Skin of body (tissue), 1 donor: ENCODE measurements at regions not wholly inside any gene's neighbourhood (a gene's known extent, or its start where the extent isn't known, plus 50 kb on each side); places are given as distances from the start of the nearest gene placed in this dataset.

Experiments
- DNase-seq: peaks from one replicate; lab custom pipeline; 2025; lab: John Stamatoyannopoulos, UW

DNA sequence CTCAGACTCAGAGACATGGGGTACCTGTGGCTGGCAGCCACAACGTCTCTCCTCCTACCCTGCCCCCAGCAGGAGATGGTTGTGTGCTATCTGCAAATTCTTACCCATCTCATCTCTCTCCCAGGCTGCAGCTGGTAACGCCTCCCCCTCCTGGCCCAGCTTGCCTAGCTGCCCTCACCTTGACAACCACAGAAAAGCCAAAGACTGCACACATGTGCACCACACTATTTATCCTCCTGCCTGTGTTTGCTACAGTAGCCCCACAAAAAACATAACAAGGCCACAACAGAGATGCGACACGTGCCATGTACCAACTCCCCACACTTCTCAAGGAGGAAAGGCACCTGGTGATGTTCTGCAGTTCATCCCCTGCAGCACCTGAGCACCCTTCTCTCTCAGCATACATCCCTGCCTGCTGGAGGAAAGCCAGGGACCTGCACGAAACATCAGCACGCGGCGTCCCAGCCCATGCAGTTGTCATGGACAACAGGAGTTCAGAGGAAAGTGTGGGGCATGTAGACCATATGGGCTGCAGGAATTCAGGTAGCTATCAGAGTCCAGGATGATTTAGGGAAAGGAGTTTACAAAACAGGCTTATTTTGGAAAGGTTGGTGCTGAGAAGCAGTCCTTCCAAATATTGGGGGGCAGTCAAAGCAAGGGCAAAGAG is 168.7 kb downstream of the C5orf15 start:
- no peak for DNase-seq

- DNase-seq: no peak
These were observed 171.3 kb downstream of the C5orf15 start for GRCh38 chr5:133797167-133797566.

DNA sequence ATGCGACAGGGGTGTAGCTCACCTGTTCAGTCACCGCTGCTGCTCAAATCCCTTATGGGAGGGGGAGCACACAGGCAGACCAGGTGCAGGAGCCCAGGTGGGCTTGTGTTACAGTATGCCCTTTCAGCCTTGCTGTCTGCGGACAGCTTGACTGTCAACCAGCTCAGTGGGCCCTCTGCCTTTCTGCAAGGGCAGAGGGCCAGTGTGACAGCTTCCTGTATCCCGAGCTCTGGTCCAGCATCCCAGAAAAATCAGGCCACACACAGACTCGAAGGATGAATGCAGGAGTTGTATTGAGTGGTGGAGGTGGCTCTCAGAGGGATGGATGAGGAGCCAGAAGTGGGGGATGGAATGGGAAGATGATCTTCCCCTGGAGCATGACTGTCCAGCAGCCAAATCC is 172.2 kb downstream of the C5orf15 start:
- DNase-seq: no peak

DNA sequence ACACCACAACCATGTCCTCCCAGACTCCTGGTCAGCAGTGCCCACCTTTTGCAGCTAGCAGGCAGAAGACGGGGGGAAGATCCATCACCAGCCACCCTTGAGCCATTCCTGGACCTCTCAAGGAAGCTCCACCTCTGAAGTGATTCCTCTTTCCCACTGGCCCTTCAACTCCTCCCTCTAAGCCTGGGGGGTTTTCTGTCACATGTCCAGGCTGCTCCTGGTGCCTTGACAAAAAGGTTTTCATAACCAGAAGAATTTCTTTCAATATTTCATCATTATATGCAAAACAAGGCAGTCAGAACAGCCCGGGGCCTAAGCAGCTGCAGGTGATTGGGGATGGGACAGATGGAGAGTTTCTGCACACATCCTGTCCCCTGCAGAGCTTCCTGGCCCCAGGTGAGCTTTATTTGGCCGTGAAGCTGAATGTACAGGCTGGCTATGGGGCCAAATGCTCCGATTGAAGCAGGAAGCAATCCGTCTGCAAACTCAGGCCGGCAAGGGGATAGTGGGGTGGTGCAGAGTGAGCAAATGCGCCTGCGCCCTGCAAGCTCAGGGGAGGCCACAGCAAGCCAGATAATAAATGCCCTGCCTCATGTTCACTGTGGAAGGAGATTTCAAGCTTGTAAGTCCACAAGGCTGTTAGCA is 173.5 kb downstream of the C5orf15 start:
- DNase-seq: no peak

- no peak for DNase-seq
These were observed 174.5 kb downstream of the C5orf15 start for GRCh38 chr5:133793756-133794465.

DNA sequence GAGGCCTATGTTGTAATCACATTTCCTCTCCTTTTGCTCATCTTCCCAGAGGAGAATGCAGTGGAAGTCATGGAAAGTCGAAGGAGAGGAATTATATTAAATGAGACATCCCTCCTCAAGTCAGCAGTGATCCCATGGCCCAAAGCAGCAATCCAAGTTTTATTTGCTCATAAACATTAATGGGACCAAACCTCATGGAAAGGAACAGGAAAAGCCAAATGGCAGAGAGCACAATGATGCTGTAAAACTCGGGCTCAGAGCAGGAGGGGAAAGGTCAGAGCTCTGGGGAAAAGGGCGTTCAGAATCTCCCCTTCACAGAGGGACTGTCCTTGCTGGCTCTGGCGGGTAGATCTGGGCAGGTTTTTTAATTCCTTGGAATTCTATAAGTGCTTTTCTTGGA is 175.8 kb downstream of the C5orf15 start:
- no peak for DNase-seq

GRCh38 chr5:133792024-133792423 is 176.4 kb downstream of the C5orf15 start:
- no peak for DNase-seq

DNA sequence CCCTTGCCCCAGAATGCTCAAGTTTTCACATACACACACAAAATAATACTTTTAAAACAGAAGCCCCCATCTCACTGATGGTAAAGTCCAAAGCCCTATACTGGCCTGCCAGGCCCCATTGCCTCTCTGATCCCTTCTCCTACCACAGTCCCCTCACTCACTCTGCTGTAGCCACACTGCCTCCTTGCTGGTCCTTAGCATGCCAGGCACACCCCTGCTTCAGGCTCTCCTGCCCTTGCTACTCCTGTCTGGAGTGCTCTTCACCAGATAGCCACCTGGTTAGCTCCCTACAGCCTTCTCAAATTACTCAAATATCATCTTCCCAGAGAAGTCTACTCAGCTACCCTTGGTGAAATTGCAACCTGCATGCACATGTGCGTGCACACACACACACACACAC is 177.5 kb downstream of the C5orf15 start:
- DNase-seq: no peak

DNA sequence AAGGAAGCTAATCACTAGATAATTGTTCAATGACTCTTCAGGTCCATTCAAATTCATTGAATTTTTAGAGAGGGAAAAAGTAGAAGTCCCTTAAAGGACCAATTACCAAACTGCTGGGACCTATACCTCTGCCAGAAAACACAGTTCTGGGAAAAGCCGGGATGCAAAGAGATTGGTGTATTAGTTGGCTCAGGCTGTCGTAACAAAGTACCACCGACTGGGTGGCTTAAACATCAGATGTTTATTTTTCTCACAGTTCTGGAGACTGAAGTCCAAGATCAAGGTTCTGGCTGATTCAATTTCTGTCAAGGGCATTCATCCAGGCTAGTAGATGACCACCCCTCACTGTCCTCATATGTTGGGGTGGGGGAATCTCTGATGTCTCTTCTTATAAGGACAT is 177.1 kb upstream of the FSTL4 start:
- no peak for DNase-seq

- no peak for DNase-seq
These were observed 175.8 kb upstream of the FSTL4 start for GRCh38 chr5:133788121-133788520.

DNA sequence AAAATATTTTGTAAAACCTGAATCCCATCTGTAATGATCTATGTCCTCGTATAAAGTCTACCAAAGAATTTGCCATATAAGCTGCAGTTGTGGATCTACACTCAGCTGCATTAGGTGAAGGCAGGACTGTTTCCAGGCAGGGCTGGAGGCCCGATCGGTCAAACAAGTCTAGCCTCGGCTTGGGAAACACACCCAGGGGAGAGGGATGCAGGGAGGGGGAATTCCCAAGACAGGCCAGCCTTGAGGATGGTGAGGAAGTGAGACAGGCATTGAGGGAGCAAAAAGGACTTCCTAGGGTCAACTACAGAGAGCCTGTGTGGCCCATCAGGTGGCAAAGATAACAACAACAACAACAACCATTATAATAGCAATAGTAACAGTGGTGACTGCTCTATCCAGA is 174.1 kb upstream of the FSTL4 start:
- DNase-seq: no peak

GRCh38 chr5:133785182-133785581 is 172.8 kb upstream of the FSTL4 start:
- DNase-seq: no peak

GRCh38 chr5:133783481-133783880 is 171.1 kb upstream of the FSTL4 start:
- DNase-seq: no peak

GRCh38 chr5:133782736-133783135 is 170.4 kb upstream of the FSTL4 start:
- DNase-seq: no peak

DNA sequence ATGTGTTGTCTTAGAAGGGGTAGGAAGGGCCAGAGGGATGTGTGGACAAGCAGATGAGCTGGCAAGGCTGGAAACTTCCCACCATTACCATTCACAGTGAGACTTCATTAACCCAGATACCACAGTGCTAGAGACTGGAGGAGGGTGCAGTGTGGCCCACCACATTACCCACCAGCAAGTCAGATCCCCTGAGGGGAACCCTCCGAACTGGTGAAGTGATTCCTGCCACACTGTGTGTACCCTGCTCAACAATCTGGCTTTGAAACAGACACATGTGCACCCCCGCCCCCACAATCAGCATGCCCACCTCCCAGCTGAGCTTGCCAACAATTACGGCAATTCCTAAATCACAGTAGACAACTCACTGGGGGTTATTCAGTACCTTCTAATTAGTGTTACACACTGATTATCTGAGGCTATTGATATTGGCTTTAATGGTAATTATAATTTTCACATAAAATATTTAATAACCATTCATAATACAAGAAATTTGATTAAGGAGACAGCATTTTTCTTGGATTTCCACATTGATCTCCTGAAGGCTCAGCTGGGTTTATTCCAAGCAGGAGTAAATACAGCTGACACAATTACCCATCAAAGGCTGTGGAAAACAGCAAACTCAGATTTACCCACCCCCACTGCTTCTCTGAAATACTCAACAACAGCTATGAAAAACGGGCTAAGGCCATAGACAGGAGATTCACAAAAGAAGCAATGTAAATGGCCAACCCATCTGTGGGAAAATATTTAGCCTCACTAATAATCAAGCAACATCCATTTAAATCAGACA is 169.3 kb upstream of the FSTL4 start:
- DNase-seq: no peak

DNA sequence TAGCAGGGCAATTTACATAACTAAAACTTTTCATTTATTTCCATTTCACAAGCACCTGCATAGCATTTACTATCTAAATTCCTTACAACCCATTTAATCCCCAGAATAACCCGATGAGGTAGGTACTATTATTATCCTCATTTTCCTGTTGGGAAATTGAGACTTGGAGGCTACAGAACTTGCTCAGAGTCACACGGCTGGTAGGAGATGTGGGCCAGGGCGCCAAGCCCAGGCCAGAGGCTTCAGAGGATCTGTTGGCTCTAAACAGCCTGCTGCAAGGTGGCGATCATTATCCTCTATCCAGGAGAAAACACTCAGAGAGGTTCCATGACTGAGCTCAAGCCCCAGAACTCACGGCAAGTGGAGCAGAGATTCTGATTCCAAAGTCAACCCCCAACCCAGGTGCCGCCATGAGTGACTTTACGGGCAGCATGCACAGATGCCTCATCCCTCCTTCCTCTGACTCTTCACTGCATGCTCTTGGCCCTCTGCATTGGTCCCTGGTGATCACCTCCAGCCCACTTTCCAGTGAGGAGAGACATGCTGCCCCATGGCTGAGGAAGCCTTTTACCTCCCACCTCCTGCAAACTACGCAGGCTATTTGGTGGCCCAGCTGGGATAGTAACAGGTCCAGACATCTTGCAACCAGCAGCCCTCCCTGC is 168.4 kb upstream of the FSTL4 start:
- DNase-seq: no peak

- DNase-seq: no peak
These were observed 167.6 kb upstream of the FSTL4 start for GRCh38 chr5:133779828-133780475.

GRCh38 chr5:133778636-133779035 is 166.3 kb upstream of the FSTL4 start:
- DNase-seq: no peak

DNA sequence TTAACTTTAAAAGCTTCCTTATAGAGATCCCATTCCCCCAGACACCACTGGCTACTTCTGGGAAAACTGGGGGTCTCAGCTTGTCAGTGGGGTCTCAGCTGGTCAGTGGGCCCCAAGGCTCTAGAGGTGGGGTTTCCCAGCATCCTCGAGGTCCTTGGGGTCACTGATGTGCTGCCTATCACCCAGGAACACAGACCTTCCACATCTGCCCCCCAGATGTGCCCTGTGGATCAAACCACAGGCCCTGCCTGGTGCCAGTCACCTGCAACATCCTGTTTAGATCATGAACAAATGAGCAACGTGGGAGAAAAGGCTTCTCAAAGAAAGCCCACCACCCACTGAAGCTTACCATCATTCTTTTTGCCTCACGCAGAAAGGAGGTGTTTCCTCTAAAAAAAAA is 165.6 kb upstream of the FSTL4 start:
- DNase-seq: no peak

DNA sequence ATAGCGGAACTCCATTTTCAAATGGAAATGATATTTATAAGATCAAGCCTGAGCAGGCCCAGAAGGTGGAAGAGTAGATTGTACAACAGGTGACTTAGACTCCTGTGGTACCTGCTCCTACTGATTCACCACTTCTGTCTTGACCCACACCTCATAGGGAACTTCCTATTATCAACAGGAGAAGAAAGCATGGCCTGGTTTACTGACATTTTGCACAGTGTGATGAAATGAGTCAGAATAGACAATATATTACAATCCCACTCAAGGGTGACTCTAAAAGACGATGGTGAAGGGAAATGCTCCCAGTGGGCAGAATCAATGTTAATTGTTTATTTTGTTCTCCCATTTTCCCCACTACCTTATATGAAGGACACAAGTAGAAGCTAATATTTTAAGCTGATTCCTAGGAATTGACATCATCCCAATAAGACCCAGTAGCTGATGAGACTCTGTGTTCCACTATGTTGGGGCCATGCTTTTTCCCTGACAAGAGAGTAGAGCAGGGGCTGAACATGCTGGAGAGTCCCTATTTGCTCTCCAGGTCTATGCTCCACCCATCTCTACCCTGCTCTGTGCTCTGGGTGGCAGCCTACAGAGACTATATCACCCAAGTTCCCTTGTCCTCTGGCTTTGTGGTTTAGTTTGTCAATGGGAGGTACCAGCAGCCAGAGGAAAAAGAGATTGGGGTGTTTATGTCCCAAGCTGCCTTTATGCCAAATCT is 163.4 kb upstream of the FSTL4 start:
- no peak for DNase-seq
